HL-60 (cell line): ENCODE measurements at regions not wholly inside any gene's neighbourhood (a gene's known extent, or its start where the extent isn't known, plus 50 kb on each side); places are given as distances from the start of the nearest gene placed in this dataset.

ENCODE experiments used
- DNase-seq, 2 experiments: peaks; one replicate each; pipeline ENCODE4 v3.0.0-alpha.2; 2010 to 2020; ENCODE audit warnings: low read depth in 1 of 2, low spot score in 1 of 2
- H3K27ac ChIP-seq: fragments of 250-450 bp; sonication (Bioruptor Pico); replicated peaks from 2 replicates; pipeline ENCODE4 v1.5.1; 2020; ENCODE audit warnings: mild to moderate bottlenecking, moderate library complexity
- H3K27me3 ChIP-seq: fragments of 250-450 bp; sonication (Bioruptor Pico); 2 replicates; pipeline ENCODE4 v1.5.1; 2021; ENCODE audit warnings: mild to moderate bottlenecking, moderate library complexity; ENCODE audit not compliant: insufficient read depth, poor library complexity, severe bottlenecking
- H3K4me3 ChIP-seq: replicated peaks from 2 replicates; pipeline ENCODE4 v1.5.1; 2011; ENCODE audit warnings: mild to moderate bottlenecking, control low read depth, low read length; ENCODE audit not compliant: insufficient read depth
- GABPA ChIP-seq: IDR thresholded peaks from 2 replicates; pipeline ENCODE4 v1.6.1; 2012; ENCODE audit warnings: low read depth
- POLR2AphosphoS5 ChIP-seq: IDR thresholded peaks from 2 replicates; pipeline ENCODE4 v1.6.1; 2012; ENCODE audit warnings: low read depth
- SPI1 ChIP-seq: IDR thresholded peaks from 2 replicates; pipeline ENCODE4 v1.6.1; 2012; ENCODE audit warnings: low read depth, mild to moderate bottlenecking, borderline replicate concordance
- TF ChIP-seq, protein P1 (sequence below): IDR thresholded peaks from 2 replicates; pipeline ENCODE4 v1.6.1; 2012; ENCODE audit warnings: low read depth; ENCODE audit not compliant: insufficient replicate concordance
- TF ChIP-seq, protein P2 (sequence below): IDR thresholded peaks from one replicate; pipeline ENCODE4 v1.5.1; 2011; ENCODE audit warnings: low read length, control low read depth, inconsistent platforms; ENCODE audit not compliant: insufficient read depth

DNA sequence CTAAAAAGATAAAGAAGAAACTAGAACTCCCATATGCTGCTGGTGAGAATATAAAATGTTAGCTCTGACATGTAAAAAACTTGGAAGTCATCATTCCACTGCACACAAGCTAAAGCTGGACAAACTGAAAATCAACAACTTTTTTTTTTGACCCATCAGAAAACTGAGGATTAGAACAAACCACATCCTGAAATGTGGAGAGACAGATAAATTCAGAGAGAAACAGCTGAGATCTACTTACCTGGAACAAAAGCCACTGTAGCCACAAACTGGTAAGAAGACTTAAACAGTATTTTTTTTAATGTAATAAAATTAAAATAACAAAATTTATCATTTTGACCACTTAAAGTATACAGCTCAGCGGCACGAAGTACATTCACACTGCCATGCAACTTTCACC is 408.5 kb upstream of the RGS17 start:
- H3K27me3 ChIP-seq: no peaks in the 10 kb centered on the region
- H3K27ac ChIP-seq: no peak overlapping the region
- no peak overlapping the region for H3K4me3 ChIP-seq
- DNase-seq: no peak
- TF ChIP-seq POLR2AphosphoS5 (no peak), SPI1 (no peak), GABPA (no peak)
- TF ChIP-seq, protein P1, sequence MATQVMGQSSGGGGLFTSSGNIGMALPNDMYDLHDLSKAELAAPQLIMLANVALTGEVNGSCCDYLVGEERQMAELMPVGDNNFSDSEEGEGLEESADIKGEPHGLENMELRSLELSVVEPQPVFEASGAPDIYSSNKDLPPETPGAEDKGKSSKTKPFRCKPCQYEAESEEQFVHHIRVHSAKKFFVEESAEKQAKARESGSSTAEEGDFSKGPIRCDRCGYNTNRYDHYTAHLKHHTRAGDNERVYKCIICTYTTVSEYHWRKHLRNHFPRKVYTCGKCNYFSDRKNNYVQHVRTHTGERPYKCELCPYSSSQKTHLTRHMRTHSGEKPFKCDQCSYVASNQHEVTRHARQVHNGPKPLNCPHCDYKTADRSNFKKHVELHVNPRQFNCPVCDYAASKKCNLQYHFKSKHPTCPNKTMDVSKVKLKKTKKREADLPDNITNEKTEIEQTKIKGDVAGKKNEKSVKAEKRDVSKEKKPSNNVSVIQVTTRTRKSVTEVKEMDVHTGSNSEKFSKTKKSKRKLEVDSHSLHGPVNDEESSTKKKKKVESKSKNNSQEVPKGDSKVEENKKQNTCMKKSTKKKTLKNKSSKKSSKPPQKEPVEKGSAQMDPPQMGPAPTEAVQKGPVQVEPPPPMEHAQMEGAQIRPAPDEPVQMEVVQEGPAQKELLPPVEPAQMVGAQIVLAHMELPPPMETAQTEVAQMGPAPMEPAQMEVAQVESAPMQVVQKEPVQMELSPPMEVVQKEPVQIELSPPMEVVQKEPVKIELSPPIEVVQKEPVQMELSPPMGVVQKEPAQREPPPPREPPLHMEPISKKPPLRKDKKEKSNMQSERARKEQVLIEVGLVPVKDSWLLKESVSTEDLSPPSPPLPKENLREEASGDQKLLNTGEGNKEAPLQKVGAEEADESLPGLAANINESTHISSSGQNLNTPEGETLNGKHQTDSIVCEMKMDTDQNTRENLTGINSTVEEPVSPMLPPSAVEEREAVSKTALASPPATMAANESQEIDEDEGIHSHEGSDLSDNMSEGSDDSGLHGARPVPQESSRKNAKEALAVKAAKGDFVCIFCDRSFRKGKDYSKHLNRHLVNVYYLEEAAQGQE: no peak
- TF ChIP-seq, protein P2, sequence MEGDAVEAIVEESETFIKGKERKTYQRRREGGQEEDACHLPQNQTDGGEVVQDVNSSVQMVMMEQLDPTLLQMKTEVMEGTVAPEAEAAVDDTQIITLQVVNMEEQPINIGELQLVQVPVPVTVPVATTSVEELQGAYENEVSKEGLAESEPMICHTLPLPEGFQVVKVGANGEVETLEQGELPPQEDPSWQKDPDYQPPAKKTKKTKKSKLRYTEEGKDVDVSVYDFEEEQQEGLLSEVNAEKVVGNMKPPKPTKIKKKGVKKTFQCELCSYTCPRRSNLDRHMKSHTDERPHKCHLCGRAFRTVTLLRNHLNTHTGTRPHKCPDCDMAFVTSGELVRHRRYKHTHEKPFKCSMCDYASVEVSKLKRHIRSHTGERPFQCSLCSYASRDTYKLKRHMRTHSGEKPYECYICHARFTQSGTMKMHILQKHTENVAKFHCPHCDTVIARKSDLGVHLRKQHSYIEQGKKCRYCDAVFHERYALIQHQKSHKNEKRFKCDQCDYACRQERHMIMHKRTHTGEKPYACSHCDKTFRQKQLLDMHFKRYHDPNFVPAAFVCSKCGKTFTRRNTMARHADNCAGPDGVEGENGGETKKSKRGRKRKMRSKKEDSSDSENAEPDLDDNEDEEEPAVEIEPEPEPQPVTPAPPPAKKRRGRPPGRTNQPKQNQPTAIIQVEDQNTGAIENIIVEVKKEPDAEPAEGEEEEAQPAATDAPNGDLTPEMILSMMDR: no peak

DNA sequence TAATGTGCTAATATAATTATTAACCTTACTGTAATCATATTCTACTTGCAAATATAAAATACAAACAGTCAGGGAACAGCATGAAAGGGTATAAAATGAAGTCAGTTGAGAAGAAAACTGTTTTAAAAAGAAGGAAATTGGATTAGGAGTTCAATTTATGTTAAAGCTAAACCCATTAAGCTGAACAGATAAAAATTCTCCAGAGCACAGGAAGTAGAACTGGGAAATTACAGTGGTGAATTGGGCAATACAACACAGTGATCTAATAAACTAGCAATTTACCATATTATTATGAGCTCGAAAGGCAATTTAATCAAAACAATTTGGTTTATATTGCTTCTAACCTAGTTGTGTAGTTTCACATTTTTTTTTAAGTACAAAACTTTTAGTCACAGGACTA is 407.4 kb upstream of the RGS17 start:
- Histone ChIP-seq H3K4me3 (no peak overlapping the region), H3K27ac (no peak overlapping the region), H3K27me3 (no peaks in the 10 kb centered on the region)
- TF ChIP-seq SPI1 (no peak), POLR2AphosphoS5 (no peak)
- TF ChIP-seq, protein P1: no peak
- DNase-seq: no peak

DNA sequence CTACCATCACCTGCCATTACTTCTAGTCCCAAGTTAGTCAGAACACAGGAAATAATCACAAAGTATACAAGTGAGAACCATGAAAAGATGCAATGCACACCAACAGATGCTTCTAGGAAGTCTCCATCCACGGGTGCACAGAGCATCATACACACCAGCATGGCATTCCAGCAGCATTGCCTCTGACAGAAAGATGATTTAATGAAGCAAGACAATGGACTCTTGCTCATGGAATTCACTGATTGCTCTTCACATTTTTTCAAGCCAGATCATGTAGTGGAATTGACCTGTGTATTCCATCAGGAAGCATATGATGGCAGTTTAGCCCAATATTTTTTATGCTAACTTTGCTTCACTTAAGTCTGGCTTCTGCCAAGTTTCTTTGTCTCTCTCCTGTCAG is 406.3 kb upstream of the RGS17 start:
- TF ChIP-seq, protein P1: no peak
- TF ChIP-seq GABPA: no peak
- TF ChIP-seq POLR2AphosphoS5: no peak
- TF ChIP-seq, protein P2: no peak
- no peak for TF ChIP-seq SPI1
- Histone ChIP-seq H3K27ac (no peak overlapping the region), H3K27me3 (no peaks in the 10 kb centered on the region), H3K4me3 (no peak overlapping the region)
- no peak for DNase-seq

DNA sequence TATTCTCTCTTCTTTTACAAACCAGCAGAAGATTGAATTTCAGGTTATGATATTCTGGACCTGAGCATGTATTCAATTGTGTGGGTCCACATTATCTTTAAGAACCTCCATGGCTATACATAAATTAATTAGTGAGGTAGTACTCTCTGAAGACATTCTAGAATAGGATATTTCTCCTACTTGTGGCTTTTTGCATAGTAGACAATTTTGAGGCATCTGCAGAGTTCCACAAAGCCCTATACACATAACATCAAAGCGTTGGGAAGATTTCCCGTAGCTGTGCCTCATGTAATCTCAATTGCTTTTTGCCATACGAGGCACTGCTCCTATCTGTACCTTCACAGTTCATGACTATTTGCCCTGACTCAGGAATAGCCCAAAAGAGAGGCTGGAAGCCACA is 395.4 kb upstream of the RGS17 start:
- Histone ChIP-seq H3K4me3 (no peak overlapping the region), H3K27ac (no peak overlapping the region), H3K27me3 (no peaks in the 10 kb centered on the region)
- no peak for DNase-seq
- no peak for TF ChIP-seq SPI1
- TF ChIP-seq, protein P1: no peak
- TF ChIP-seq GABPA: no peak
- TF ChIP-seq, protein P2: no peak
- TF ChIP-seq POLR2AphosphoS5: no peak
